WTC11 (cell line): ENCODE measurements at regions not wholly inside any gene's neighbourhood (a gene's known extent, or its start where the extent isn't known, plus 50 kb on each side); places are given as distances from the start of the nearest gene placed in this dataset.

Experiments
- ATAC-seq: fragments of 200-7000 bp; cut with Tn5 transposase; 2 replicates; pipeline ENCODE4 v1.10.0; 2021; ENCODE audit warnings: mild to moderate bottlenecking, moderate library complexity
- CTCF ChIA-PET: fragments of 300-600 bp; sonication (Branson Sonifier 250); formaldehyde crosslinking; loops from one replicate; lab custom pipeline; 2021; ENCODE audit warnings: antibody characterized with exemption; lab: Charles Lee
- POLR2A ChIA-PET: fragments of 350-600 bp; sonication (Branson Sonifier 250); formaldehyde crosslinking; loops from one replicate; lab custom pipeline; 2021; ENCODE audit warnings: antibody characterized with exemption; lab: Charles Lee
- DNase-seq: peaks from one replicate; pipeline ENCODE4 v3.0.0; 2021; ENCODE audit warnings: low spot score
- H3K27ac Mint-ChIP-seq: 2 replicates; pipeline ENCODE4 v1.8.0; 2021; ENCODE audit warnings: mixed read lengths
- H3K27me3 Mint-ChIP-seq: 2 replicates; pipeline ENCODE4 v1.8.0; 2021; ENCODE audit warnings: low read depth, mild to moderate bottlenecking, moderate library complexity, mixed read lengths
- H3K36me3 Mint-ChIP-seq: 2 replicates; pipeline ENCODE4 v1.8.0; 2021; ENCODE audit warnings: mixed read lengths
- H3K4me1 Mint-ChIP-seq: 2 replicates; pipeline ENCODE4 v1.8.0; 2022; ENCODE audit warnings: mixed read lengths
- H3K4me3 Mint-ChIP-seq: 2 replicates; pipeline ENCODE4 v1.8.0; 2021; ENCODE audit warnings: mild to moderate bottlenecking, moderate library complexity, mixed read lengths
- H3K9me3 Mint-ChIP-seq: 2 replicates; pipeline ENCODE4 v1.8.0; 2021; ENCODE audit warnings: mixed read lengths
- JUN ChIP-seq: sonication (generic); formaldehyde crosslinking; IDR thresholded peaks from 2 replicates; pipeline ENCODE4 v1.8.0; 2023; ENCODE audit warnings: mild to moderate bottlenecking, missing genetic modification reagents
- TEAD4 ChIP-seq: sonication (generic); formaldehyde crosslinking; IDR thresholded peaks from 2 replicates; pipeline ENCODE4 v1.8.0; 2022; ENCODE audit warnings: mild to moderate bottlenecking, missing genetic modification reagents
- ZBTB21 ChIP-seq: sonication (generic); formaldehyde crosslinking; IDR thresholded peaks from 2 replicates; pipeline ENCODE4 v1.8.1; 2023; ENCODE audit warnings: mild to moderate bottlenecking, missing genetic modification reagents, borderline replicate concordance
- ZNF232 ChIP-seq: sonication (generic); formaldehyde crosslinking; IDR thresholded peaks from 2 replicates; pipeline ENCODE4 v1.8.0; 2022; ENCODE audit warnings: mild to moderate bottlenecking, missing genetic modification reagents
- ZNF317 ChIP-seq: sonication (generic); formaldehyde crosslinking; IDR thresholded peaks from 2 replicates; pipeline ENCODE4 v1.8.1; 2023; ENCODE audit warnings: low read depth, mild to moderate bottlenecking, moderate library complexity, missing genetic modification reagents, borderline replicate concordance
- TF ChIP-seq, protein P1 (sequence below): sonication (generic); formaldehyde crosslinking; IDR thresholded peaks from 2 replicates; pipeline ENCODE4 v1.8.1; 2022; ENCODE audit warnings: low read depth, mild to moderate bottlenecking, moderate library complexity, missing genetic modification reagents, borderline replicate concordance
- TF ChIP-seq, protein P2 (sequence below): sonication (generic); formaldehyde crosslinking; IDR thresholded peaks from 2 replicates; pipeline ENCODE4 v1.8.1; 2023; ENCODE audit warnings: mild to moderate bottlenecking, missing genetic modification reagents, borderline replicate concordance
- TF ChIP-seq, protein P3 (sequence below): fragments of 250-450 bp; sonication (Bioruptor Pico); IDR thresholded peaks from 2 replicates; pipeline ENCODE4 v1.8.0; 2021; ENCODE audit warnings: mild to moderate bottlenecking
- TF ChIP-seq, protein P4 (sequence below): sonication (generic); formaldehyde crosslinking; IDR thresholded peaks from 2 replicates; pipeline ENCODE4 v1.8.0; 2023; ENCODE audit warnings: mild to moderate bottlenecking, missing genetic modification reagents
- TF ChIP-seq, protein P5 (sequence below): sonication (generic); formaldehyde crosslinking; IDR thresholded peaks from 2 replicates; pipeline ENCODE4 v1.8.1; 2022; ENCODE audit warnings: low read depth, missing genetic modification reagents, borderline replicate concordance
- TF ChIP-seq, protein P6 (sequence below): sonication (generic); formaldehyde crosslinking; conservative IDR thresholded peaks from 2 replicates; pipeline ENCODE4 v1.8.1; 2023; ENCODE audit warnings: mild to moderate bottlenecking, low read depth, missing genetic modification reagents, moderate library complexity
- TF ChIP-seq, protein P7 (sequence below): sonication (generic); formaldehyde crosslinking; IDR thresholded peaks from 2 replicates; pipeline ENCODE4 v1.8.1; 2023; ENCODE audit warnings: mild to moderate bottlenecking, missing genetic modification reagents
- TF ChIP-seq, protein P8 (sequence below): fragments of 250-450 bp; sonication (Bioruptor Pico); IDR thresholded peaks from 2 replicates; pipeline ENCODE4 v1.9.0; 2021; ENCODE audit warnings: moderate library complexity, mild to moderate bottlenecking, inconsistent platforms, borderline replicate concordance
- TF ChIP-seq, protein P9 (sequence below): sonication (generic); formaldehyde crosslinking; IDR thresholded peaks from 2 replicates; pipeline ENCODE4 v1.8.1; 2022; ENCODE audit warnings: mild to moderate bottlenecking, missing genetic modification reagents, moderate library complexity, borderline replicate concordance
- TF ChIP-seq, protein P10 (sequence below): fragments of 250-450 bp; sonication (Bioruptor Pico); IDR thresholded peaks from 2 replicates; pipeline ENCODE4 v1.9.0; 2021; ENCODE audit warnings: mild to moderate bottlenecking
- TF ChIP-seq, protein P11 (sequence below): sonication (generic); formaldehyde crosslinking; IDR thresholded peaks from 2 replicates; pipeline ENCODE4 v1.8.1; 2023; ENCODE audit warnings: mild to moderate bottlenecking, missing genetic modification reagents, moderate library complexity

DNA sequence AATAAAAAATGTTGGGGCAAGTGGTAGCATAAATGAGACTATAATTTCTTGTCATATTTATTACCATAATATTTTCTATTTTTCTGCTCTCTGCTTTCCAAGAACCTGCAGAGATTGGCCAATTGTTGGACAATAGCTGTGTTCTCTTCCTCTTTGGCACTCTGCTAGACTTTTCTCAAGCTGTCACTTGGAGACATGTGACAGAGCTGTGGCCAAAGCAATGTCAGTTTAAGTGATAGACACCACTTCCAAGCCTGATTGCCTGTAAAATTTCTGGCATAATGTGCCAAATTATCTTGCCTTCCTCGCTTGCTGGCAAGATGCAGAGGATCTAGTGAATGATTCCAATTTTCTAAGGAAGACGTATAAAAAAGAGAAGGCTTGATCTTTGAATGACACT is 162.2 kb upstream of the NDST4 start (continued):
- TF ChIP-seq, protein P1, sequence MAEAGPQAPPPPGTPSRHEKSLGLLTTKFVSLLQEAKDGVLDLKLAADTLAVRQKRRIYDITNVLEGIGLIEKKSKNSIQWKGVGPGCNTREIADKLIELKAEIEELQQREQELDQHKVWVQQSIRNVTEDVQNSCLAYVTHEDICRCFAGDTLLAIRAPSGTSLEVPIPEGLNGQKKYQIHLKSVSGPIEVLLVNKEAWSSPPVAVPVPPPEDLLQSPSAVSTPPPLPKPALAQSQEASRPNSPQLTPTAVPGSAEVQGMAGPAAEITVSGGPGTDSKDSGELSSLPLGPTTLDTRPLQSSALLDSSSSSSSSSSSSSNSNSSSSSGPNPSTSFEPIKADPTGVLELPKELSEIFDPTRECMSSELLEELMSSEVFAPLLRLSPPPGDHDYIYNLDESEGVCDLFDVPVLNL = no peak
- TF ChIP-seq ZNF232 (no peak), TEAD4 (no peak)
- TF ChIP-seq, protein P2, sequence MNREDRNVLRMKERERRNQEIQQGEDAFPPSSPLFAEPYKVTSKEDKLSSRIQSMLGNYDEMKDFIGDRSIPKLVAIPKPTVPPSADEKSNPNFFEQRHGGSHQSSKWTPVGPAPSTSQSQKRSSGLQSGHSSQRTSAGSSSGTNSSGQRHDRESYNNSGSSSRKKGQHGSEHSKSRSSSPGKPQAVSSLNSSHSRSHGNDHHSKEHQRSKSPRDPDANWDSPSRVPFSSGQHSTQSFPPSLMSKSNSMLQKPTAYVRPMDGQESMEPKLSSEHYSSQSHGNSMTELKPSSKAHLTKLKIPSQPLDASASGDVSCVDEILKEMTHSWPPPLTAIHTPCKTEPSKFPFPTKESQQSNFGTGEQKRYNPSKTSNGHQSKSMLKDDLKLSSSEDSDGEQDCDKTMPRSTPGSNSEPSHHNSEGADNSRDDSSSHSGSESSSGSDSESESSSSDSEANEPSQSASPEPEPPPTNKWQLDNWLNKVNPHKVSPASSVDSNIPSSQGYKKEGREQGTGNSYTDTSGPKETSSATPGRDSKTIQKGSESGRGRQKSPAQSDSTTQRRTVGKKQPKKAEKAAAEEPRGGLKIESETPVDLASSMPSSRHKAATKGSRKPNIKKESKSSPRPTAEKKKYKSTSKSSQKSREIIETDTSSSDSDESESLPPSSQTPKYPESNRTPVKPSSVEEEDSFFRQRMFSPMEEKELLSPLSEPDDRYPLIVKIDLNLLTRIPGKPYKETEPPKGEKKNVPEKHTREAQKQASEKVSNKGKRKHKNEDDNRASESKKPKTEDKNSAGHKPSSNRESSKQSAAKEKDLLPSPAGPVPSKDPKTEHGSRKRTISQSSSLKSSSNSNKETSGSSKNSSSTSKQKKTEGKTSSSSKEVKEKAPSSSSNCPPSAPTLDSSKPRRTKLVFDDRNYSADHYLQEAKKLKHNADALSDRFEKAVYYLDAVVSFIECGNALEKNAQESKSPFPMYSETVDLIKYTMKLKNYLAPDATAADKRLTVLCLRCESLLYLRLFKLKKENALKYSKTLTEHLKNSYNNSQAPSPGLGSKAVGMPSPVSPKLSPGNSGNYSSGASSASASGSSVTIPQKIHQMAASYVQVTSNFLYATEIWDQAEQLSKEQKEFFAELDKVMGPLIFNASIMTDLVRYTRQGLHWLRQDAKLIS (CRISPR knock-in tag) = no peak

DNA sequence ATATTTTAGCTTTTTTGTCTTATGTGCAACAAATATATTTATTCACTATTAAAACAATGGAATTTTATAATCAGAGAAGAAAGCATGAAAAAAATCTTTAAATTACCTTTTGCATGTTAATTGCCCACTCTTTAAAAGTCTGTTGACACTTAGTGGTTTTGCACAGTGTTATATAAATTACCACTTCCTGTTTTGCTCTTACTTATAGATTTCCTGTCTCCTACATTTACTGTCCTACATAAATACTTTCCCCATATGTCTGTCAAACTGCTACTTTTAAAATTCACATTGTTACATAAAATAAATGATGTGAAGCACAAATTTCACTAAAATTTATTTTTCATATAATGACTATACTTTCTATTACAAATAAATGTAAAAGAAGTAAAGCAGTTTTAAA is 161.1 kb upstream of the NDST4 start:
- Mint-ChIP-seq H3K27ac (no peak overlapping the region; the same call in 1 of the 2 replicates), H3K9me3 (no peaks in the 10 kb centered on the region), H3K36me3 (no peaks in the 10 kb centered on the region), H3K27me3 (no peaks in the 10 kb centered on the region), H3K4me3 (no peak overlapping the region), H3K4me1 (peaks cover 16% of the 10 kb centered on the region)
- ChIA-PET POLR2A (no interaction called here), CTCF (no interaction called here)
- DNase-seq = no peak
- ATAC-seq = no peak
- TF ChIP-seq, protein P3, sequence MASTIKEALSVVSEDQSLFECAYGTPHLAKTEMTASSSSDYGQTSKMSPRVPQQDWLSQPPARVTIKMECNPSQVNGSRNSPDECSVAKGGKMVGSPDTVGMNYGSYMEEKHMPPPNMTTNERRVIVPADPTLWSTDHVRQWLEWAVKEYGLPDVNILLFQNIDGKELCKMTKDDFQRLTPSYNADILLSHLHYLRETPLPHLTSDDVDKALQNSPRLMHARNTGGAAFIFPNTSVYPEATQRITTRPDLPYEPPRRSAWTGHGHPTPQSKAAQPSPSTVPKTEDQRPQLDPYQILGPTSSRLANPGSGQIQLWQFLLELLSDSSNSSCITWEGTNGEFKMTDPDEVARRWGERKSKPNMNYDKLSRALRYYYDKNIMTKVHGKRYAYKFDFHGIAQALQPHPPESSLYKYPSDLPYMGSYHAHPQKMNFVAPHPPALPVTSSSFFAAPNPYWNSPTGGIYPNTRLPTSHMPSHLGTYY (CRISPR knock-in tag) = no peak
- TF ChIP-seq, protein P4, sequence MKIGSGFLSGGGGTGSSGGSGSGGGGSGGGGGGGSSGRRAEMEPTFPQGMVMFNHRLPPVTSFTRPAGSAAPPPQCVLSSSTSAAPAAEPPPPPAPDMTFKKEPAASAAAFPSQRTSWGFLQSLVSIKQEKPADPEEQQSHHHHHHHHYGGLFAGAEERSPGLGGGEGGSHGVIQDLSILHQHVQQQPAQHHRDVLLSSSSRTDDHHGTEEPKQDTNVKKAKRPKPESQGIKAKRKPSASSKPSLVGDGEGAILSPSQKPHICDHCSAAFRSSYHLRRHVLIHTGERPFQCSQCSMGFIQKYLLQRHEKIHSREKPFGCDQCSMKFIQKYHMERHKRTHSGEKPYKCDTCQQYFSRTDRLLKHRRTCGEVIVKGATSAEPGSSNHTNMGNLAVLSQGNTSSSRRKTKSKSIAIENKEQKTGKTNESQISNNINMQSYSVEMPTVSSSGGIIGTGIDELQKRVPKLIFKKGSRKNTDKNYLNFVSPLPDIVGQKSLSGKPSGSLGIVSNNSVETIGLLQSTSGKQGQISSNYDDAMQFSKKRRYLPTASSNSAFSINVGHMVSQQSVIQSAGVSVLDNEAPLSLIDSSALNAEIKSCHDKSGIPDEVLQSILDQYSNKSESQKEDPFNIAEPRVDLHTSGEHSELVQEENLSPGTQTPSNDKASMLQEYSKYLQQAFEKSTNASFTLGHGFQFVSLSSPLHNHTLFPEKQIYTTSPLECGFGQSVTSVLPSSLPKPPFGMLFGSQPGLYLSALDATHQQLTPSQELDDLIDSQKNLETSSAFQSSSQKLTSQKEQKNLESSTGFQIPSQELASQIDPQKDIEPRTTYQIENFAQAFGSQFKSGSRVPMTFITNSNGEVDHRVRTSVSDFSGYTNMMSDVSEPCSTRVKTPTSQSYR = no peak
- TF ChIP-seq, protein P5, sequence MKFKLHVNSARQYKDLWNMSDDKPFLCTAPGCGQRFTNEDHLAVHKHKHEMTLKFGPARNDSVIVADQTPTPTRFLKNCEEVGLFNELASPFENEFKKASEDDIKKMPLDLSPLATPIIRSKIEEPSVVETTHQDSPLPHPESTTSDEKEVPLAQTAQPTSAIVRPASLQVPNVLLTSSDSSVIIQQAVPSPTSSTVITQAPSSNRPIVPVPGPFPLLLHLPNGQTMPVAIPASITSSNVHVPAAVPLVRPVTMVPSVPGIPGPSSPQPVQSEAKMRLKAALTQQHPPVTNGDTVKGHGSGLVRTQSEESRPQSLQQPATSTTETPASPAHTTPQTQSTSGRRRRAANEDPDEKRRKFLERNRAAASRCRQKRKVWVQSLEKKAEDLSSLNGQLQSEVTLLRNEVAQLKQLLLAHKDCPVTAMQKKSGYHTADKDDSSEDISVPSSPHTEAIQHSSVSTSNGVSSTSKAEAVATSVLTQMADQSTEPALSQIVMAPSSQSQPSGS (CRISPR knock-in tag) = no peak
- TF ChIP-seq, protein P6, sequence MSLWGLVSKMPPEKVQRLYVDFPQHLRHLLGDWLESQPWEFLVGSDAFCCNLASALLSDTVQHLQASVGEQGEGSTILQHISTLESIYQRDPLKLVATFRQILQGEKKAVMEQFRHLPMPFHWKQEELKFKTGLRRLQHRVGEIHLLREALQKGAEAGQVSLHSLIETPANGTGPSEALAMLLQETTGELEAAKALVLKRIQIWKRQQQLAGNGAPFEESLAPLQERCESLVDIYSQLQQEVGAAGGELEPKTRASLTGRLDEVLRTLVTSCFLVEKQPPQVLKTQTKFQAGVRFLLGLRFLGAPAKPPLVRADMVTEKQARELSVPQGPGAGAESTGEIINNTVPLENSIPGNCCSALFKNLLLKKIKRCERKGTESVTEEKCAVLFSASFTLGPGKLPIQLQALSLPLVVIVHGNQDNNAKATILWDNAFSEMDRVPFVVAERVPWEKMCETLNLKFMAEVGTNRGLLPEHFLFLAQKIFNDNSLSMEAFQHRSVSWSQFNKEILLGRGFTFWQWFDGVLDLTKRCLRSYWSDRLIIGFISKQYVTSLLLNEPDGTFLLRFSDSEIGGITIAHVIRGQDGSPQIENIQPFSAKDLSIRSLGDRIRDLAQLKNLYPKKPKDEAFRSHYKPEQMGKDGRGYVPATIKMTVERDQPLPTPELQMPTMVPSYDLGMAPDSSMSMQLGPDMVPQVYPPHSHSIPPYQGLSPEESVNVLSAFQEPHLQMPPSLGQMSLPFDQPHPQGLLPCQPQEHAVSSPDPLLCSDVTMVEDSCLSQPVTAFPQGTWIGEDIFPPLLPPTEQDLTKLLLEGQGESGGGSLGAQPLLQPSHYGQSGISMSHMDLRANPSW (CRISPR knock-in tag) = no peak
- TF ChIP-seq, protein P7, sequence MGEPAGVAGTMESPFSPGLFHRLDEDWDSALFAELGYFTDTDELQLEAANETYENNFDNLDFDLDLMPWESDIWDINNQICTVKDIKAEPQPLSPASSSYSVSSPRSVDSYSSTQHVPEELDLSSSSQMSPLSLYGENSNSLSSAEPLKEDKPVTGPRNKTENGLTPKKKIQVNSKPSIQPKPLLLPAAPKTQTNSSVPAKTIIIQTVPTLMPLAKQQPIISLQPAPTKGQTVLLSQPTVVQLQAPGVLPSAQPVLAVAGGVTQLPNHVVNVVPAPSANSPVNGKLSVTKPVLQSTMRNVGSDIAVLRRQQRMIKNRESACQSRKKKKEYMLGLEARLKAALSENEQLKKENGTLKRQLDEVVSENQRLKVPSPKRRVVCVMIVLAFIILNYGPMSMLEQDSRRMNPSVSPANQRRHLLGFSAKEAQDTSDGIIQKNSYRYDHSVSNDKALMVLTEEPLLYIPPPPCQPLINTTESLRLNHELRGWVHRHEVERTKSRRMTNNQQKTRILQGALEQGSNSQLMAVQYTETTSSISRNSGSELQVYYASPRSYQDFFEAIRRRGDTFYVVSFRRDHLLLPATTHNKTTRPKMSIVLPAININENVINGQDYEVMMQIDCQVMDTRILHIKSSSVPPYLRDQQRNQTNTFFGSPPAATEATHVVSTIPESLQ (CRISPR knock-in tag) = no peak
- TF ChIP-seq JUN (no peak), ZBTB21 (CRISPR knock-in tag) (no peak), ZNF317 (CRISPR knock-in tag) (no peak)
- TF ChIP-seq, protein P8, sequence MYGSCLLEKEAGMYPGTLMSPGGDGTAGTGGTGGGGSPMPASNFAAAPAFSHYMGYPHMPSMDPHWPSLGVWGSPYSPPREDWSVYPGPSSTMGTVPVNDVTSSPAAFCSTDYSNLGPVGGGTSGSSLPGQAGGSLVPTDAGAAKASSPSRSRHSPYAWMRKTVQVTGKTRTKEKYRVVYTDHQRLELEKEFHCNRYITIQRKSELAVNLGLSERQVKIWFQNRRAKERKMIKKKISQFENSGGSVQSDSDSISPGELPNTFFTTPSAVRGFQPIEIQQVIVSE = no peak
- TF ChIP-seq, protein P9, sequence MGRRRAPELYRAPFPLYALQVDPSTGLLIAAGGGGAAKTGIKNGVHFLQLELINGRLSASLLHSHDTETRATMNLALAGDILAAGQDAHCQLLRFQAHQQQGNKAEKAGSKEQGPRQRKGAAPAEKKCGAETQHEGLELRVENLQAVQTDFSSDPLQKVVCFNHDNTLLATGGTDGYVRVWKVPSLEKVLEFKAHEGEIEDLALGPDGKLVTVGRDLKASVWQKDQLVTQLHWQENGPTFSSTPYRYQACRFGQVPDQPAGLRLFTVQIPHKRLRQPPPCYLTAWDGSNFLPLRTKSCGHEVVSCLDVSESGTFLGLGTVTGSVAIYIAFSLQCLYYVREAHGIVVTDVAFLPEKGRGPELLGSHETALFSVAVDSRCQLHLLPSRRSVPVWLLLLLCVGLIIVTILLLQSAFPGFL = no peak
- TF ChIP-seq, protein P10, sequence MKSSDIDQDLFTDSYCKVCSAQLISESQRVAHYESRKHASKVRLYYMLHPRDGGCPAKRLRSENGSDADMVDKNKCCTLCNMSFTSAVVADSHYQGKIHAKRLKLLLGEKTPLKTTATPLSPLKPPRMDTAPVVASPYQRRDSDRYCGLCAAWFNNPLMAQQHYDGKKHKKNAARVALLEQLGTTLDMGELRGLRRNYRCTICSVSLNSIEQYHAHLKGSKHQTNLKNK (CRISPR knock-in tag) = no peak
- TF ChIP-seq, protein P11, sequence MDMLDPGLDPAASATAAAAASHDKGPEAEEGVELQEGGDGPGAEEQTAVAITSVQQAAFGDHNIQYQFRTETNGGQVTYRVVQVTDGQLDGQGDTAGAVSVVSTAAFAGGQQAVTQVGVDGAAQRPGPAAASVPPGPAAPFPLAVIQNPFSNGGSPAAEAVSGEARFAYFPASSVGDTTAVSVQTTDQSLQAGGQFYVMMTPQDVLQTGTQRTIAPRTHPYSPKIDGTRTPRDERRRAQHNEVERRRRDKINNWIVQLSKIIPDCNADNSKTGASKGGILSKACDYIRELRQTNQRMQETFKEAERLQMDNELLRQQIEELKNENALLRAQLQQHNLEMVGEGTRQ = no peak
